ENCODE measurements at regions not wholly inside any gene's neighbourhood (a gene's known extent, or its start where the extent isn't known, plus 50 kb on each side); places are given as distances from the start of the nearest gene placed in this dataset.

DNA sequence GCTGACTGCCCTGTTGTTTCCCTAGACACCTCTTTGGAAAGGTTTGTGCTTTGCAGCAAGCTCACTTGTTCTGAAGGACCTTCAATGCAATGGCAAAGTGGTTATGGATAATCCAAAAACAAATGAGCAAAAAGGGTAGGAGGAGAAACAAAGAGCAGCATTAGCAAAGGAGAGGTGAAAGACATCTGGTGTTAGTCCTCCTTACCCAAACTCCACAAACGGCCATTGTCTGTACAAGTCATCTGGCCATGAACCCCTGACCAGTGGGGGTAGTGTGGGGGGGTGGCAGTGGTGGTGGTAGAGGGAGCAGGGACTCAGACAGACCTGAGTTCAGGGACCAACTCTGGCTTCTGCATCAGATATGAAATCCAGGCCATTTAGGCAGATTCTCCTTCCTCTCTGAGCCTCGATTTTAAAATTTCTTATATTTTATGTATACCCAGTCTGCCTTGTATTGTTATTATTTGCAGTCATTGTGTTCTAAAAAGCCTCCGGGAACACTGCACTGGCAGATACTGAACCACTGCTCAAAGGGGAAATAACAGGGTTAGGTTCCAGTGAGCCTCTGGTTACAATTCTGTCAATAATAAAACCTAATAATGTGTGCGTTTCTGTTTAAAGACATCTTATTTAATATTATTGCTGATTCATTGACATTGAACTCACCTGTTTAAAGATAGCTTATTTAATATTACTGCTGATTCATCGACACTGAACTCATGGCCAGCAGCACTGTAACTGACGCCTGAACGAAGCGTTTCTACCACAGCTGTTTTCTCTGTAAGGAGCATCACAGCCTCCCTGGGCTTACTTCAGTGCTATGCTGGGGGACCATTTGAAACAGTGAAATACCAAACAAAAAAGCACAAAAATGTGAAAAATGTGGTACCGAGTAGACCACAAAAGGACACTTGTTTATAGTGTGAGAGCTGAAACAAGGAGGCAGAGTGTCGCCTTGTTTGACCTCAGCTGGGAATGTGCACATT, 156.0 kb downstream of the SEC61B start:
- TF ChIP-seq, protein P1, sequence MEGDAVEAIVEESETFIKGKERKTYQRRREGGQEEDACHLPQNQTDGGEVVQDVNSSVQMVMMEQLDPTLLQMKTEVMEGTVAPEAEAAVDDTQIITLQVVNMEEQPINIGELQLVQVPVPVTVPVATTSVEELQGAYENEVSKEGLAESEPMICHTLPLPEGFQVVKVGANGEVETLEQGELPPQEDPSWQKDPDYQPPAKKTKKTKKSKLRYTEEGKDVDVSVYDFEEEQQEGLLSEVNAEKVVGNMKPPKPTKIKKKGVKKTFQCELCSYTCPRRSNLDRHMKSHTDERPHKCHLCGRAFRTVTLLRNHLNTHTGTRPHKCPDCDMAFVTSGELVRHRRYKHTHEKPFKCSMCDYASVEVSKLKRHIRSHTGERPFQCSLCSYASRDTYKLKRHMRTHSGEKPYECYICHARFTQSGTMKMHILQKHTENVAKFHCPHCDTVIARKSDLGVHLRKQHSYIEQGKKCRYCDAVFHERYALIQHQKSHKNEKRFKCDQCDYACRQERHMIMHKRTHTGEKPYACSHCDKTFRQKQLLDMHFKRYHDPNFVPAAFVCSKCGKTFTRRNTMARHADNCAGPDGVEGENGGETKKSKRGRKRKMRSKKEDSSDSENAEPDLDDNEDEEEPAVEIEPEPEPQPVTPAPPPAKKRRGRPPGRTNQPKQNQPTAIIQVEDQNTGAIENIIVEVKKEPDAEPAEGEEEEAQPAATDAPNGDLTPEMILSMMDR (conservative IDR thresholded peaks at IDR 0.05; ENCODE audit: low read depth, low read length): no peak
- no peak for TF ChIP-seq EZH2phosphoT487 (IDR thresholded peaks at IDR 0.05; ENCODE audit: borderline replicate concordance, low read length)

Data from PC-3 (cell line).